ENCODE measurements at regions not wholly inside any gene's neighbourhood (a gene's known extent, or its start where the extent isn't known, plus 50 kb on each side); places are given as distances from the start of the nearest gene placed in this dataset.

DNA sequence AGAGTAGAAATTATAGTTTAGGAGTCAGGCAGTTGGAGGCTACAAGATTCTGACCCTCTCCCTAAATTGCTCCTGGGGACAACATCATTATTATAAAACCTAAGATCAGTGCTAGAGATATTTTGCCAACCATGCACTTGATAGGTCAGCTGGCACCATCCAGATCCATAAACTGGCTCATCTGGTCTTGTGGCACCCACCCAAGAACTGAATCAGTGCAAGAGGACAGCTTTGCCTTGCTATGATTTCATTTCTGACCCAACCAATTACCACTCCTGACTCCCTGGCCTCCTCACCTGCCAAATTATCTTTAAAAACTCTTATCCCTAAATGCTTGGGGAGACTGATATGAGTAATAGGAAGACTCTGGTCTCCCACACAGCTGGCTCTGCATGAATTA lies 461.1 kb upstream of the TGFBR2 start:
- TF ChIP-seq POLR2A (IDR thresholded peaks at IDR 0.05; ENCODE audit: low read depth, low read length) (no peak), CTCF (conservative IDR thresholded peaks at IDR 0.05; ENCODE audit: low read depth, low read length) (no peak), USF2 (IDR thresholded peaks at IDR 0.05; ENCODE audit: low read depth, low read length) (no peak)

Measured in IMR-90 (cell line).